ENCODE measurements at regions not wholly inside any gene's neighbourhood (a gene's known extent, or its start where the extent isn't known, plus 50 kb on each side); places are given as distances from the start of the nearest gene placed in this dataset.
"Not testable (repeated sequence)": the region's sequence is repeated elsewhere in the genome, so short reads cannot be mapped to it uniquely, and the experiment has no call there.

- no peak for DNase-seq (ENCODE audit: low spot score)
Measured at GRCh38 chr1:3992103-3992556, 92.1 kb upstream of the C1orf174 start.

DNA sequence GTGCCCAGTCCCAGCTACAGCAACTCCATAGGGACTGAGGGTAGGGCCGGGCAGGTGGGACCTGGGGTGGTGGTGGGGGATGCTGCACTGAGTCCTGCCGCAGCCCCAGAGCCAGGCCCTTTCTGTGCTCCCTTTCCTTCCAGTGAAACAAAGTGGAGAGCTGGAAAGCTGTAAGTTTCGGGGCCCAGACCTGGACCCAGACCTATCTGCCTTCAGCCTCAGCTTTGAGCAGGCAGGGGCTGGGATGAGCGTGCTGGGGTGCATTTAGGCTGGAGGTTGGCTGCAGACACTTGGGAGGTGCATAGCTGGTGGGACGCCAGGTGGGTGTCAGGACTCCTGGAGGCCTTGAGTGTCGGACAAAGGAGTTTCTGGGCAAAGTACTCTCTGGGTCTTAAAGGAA is 92.7 kb upstream of the C1orf174 start:
- DNase-seq (ENCODE audit: low spot score): no peak

GRCh38 chr1:3993619-3994375 is 93.7 kb upstream of the C1orf174 start:
- DNase-seq (ENCODE audit: low spot score): no peak

- no peak for DNase-seq (ENCODE audit: low spot score)
Measured at GRCh38 chr1:3995141-3995780, 95.2 kb upstream of the C1orf174 start.

DNA sequence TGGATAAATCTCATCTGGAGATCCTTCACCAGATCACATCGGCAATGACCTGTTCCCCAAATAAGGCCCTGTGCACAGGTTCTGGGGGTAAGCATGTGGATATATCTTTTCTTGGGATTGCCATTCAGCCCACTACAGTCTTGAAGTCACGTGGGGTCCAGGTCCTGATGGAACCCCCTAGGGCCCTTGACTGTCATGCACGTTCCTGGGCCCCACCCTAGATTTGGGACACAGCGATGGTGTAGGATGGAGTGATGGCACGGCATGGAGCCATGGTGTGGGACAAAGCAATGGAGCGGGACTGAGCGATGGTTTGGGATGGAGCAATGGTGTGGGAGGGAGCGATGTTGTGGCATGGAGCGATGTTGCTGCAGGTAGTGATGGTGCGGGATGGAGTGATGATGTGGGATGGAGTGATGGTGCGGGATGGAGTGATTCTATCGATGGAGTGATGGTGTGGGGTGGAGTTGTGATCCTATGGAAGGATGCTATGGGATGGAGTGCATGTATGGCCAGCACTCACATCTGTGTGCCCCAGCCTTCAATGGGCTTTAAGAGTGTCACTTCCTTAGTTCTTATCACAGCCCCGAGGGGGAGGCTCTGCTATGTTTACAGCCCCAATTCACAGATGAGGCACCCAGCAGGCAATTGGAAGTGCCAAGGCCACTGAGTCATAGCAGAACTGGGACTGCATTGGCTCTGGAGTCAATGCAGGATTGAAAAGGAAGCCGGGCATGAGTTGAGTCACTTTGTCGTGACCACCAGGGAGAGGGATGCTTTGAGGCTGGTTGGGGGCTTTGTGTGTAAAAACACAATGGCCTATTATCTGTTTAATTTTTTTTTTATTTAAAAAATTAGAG is 97.0 kb upstream of the C1orf174 start:
- DNase-seq (ENCODE audit: low spot score): no peak

GRCh38 chr1:3998086-3998485 is 98.0 kb upstream of the C1orf174 start:
- no peak for DNase-seq (ENCODE audit: low spot score)

DNA sequence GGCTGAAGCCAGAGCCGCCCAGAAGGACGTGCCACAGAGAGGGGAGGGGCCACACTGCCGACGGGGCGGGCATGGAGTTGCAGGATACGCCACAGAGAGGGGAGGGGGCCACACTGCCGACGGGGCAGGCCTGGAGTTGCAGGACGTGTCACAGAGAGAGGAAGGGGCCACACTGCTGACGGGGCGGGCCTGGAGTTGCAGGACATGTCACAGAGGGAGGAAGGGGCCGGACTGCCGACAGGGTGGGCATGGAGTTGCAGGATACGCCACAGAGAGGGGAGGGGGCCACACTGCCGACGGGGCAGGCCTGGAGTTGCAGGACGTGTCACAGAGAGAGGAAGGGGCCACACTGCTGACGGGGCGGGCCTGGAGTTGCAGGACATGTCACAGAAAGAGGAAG is 99.4 kb upstream of the C1orf174 start:
- not testable (repeated sequence) for DNase-seq (ENCODE audit: low spot score)

- no peak for DNase-seq (ENCODE audit: low spot score)
Measured at GRCh38 chr1:3999941-4000735, 100.1 kb upstream of the C1orf174 start.

DNA sequence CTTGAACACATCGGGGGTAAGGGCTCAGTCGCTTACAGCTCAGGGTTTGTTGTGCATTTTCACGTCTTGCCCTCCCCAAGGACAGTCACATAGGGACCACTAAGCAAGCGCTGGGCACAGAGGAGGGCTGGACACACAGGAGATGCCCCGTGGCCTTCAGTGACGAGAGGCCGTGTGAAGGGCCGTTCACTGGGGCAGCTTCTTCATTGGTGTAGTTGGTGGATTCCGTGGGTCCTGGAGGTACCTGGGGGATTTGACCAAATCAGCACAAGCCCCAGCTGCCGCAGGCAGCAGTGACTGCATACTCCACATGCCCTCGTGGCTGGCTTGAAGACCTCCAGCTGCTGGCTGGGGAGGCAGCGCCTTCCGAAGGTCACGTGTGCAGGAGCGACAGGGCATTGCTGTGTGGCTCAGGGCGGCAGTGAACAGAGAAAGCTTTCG is 100.8 kb upstream of the C1orf174 start:
- DNase-seq (ENCODE audit: low spot score): no peak

GRCh38 chr1:4001461-4001860 is 101.4 kb upstream of the C1orf174 start:
- DNase-seq (ENCODE audit: low spot score): no peak

DNA sequence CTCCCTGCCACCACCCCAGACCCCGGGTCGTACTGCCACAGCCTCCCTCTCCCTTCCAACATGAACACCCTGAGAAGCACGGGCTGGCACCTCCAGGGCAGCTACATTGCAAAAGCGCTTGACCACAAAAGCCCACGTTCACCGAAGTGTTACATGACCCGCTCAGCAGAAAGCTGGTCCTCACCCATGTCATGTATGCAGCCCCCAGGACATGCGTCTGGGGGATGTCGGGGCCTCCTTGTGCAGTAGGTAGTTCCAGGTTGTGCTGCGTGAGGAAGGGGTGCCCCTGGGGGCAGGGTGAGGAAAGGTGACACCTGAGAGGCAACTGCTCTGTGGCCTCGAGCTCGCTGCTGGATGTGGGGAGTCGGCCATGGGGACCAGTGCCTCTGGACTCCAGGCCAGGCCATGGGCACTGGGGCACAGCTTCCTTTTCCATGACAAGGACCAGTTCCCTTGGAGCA is 102.0 kb upstream of the C1orf174 start:
- DNase-seq (ENCODE audit: low spot score): no peak

DNA sequence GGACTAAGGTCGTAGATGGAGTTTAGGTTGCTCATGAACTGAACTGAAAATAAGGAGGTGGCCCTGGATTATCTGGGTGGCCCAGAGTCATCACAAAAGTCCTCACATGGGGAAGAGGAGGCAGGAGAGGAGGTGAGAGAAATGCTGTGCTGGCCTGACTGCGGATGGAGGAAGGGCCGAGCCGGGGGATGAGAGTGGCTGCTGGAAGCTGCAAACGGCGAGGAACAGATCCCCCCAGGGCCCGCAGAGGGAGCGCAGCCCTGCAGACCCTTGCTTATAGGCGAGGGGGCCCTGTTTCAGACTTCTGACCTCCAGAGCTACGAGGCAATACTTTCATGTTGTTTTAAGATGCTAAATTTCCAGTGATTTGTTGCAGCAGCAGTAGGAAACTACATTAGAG is 102.7 kb upstream of the C1orf174 start:
- DNase-seq (ENCODE audit: low spot score): no peak

GRCh38 chr1:4003846-4004505 is 103.9 kb upstream of the C1orf174 start:
- no peak for DNase-seq (ENCODE audit: low spot score)

- no peak for DNase-seq (ENCODE audit: low spot score)
Measured at GRCh38 chr1:4004635-4005430, 104.8 kb upstream of the C1orf174 start.

GRCh38 chr1:4005431-4005830 is 105.4 kb upstream of the C1orf174 start:
- DNase-seq (ENCODE audit: low spot score): no peak

- no peak for DNase-seq (ENCODE audit: low spot score)
Measured at GRCh38 chr1:4006676-4007374, 106.8 kb upstream of the C1orf174 start.

- DNase-seq (ENCODE audit: low spot score): no peak
Measured at GRCh38 chr1:4010284-4010683, 110.2 kb upstream of the C1orf174 start.

- no peak for DNase-seq (ENCODE audit: low spot score)
Measured at GRCh38 chr1:4010814-4011605, 110.9 kb upstream of the C1orf174 start.

Data from COLO829 (cell line).